ENCODE measurements at regions not wholly inside any gene's neighbourhood (a gene's known extent, or its start where the extent isn't known, plus 50 kb on each side); places are given as distances from the start of the nearest gene placed in this dataset.
"Not testable (repeated sequence)": the region's sequence is repeated elsewhere in the genome, so short reads cannot be mapped to it uniquely, and the experiment has no call there.

- DNase-seq = no peak
Measured at GRCh38 chr5:91983869-91984268, 600.8 kb upstream of the ARRDC3 start.

- DNase-seq = no peak
Measured at GRCh38 chr5:91978221-91978882, 595.2 kb upstream of the ARRDC3 start.

- DNase-seq = no peak
Measured at GRCh38 chr5:91977579-91977978, 594.5 kb upstream of the ARRDC3 start.

GRCh38 chr5:91976451-91976850 lies 593.3 kb upstream of the ARRDC3 start:
- DNase-seq = no peak

GRCh38 chr5:91963166-91963565 lies 580.0 kb upstream of the ARRDC3 start:
- no peak for DNase-seq

- peak; percentile 64 for DNase-seq
Measured at GRCh38 chr5:91957666-91958065, 574.5 kb upstream of the ARRDC3 start.

- DNase-seq = no peak
Measured at GRCh38 chr5:91956738-91957137, 573.6 kb upstream of the ARRDC3 start.

GRCh38 chr5:91955610-91956009 lies 572.5 kb upstream of the ARRDC3 start:
- DNase-seq = peak; percentile 28

- no peak for DNase-seq
Measured at GRCh38 chr5:91954136-91954535, 571.0 kb upstream of the ARRDC3 start.

- DNase-seq = no peak
Measured at GRCh38 chr5:91950328-91950727, 567.2 kb upstream of the ARRDC3 start.

- DNase-seq = no peak
Measured at GRCh38 chr5:91946870-91947269, 563.8 kb upstream of the ARRDC3 start.

- DNase-seq = no peak
Measured at GRCh38 chr5:91941588-91941987, 558.5 kb upstream of the ARRDC3 start.

GRCh38 chr5:91938441-91938840 lies 555.3 kb upstream of the ARRDC3 start:
- DNase-seq = peak; percentile 81

GRCh38 chr5:91937121-91937520 lies 554.0 kb upstream of the ARRDC3 start:
- no peak for DNase-seq

GRCh38 chr5:91929522-91929817 lies 546.4 kb upstream of the ARRDC3 start:
- DNase-seq = no peak

- peak; percentile 57 for DNase-seq
Measured at GRCh38 chr5:91928754-91929521, 545.8 kb upstream of the ARRDC3 start.

GRCh38 chr5:91927439-91927838 lies 544.3 kb upstream of the ARRDC3 start:
- DNase-seq = no peak

- DNase-seq = no peak
Measured at GRCh38 chr5:91925249-91925648, 542.1 kb upstream of the ARRDC3 start.

- DNase-seq = not testable (repeated sequence)
Measured at GRCh38 chr5:91917037-91917814, 534.1 kb upstream of the ARRDC3 start.

GRCh38 chr5:91910655-91911054 lies 527.5 kb upstream of the ARRDC3 start:
- DNase-seq = no peak

GRCh38 chr5:91910247-91910646 lies 527.1 kb upstream of the ARRDC3 start:
- no peak for DNase-seq

GRCh38 chr5:91906494-91906893 lies 523.4 kb upstream of the ARRDC3 start:
- DNase-seq = no peak

- DNase-seq = no peak
Measured at GRCh38 chr5:91906027-91906426, 522.9 kb upstream of the ARRDC3 start.

GRCh38 chr5:91898898-91899297 lies 515.8 kb upstream of the ARRDC3 start:
- no peak for DNase-seq

All from fibroblast of skin of back (primary cell).